GM23338 (cell line): ENCODE measurements at regions not wholly inside any gene's neighbourhood (a gene's known extent, or its start where the extent isn't known, plus 50 kb on each side); places are given as distances from the start of the nearest gene placed in this dataset.

ENCODE experiments used
- ATAC-seq: fragments of 200-7000 bp; cut with Tn5 transposase; 3 replicates; pipeline ENCODE4 v1.9.1; 2020
- DNase-seq: peaks from one replicate; pipeline ENCODE4 v3.0.0-alpha.2; 2015; ENCODE audit warnings: low spot score
- H2AFZ ChIP-seq: fragments of 200-600 bp; sonication (generic); 2 replicates; pipeline ENCODE4 v1.8.0; 2016; ENCODE audit warnings: antibody characterized with exemption, mild to moderate bottlenecking, moderate library complexity
- H3F3A ChIP-seq: fragments of 200-600 bp; sonication (generic); replicated peaks from 2 replicates; pipeline ENCODE4 v1.8.0; 2017; ENCODE audit warnings: antibody characterized with exemption, mixed run types, low read depth
- H3K27ac ChIP-seq: fragments of 200-600 bp; sonication (generic); 2 replicates; pipeline ENCODE4 v1.6.1; 2016; ENCODE audit warnings: low read depth
- H3K27me3 ChIP-seq: fragments of 200-600 bp; sonication (generic); 2 replicates; pipeline ENCODE4 v1.8.0; 2016; ENCODE audit warnings: mild to moderate bottlenecking, mixed run types, moderate library complexity; ENCODE audit not compliant: insufficient read depth
- H3K36me3 ChIP-seq: fragments of 200-600 bp; sonication (generic); 2 replicates; pipeline ENCODE4 v1.8.0; 2016; ENCODE audit warnings: mild to moderate bottlenecking; ENCODE audit not compliant: insufficient read depth
- H3K4me1 ChIP-seq: fragments of 200-600 bp; sonication (generic); 2 replicates; pipeline ENCODE4 v1.8.0; 2016; ENCODE audit warnings: mild to moderate bottlenecking, moderate library complexity; ENCODE audit not compliant: insufficient read depth
- H3K4me2 ChIP-seq: fragments of 200-600 bp; sonication (generic); 2 replicates; pipeline ENCODE4 v1.7.1; 2017; ENCODE audit warnings: mixed run types
- H3K4me3 ChIP-seq: fragments of 200-600 bp; sonication (generic); 2 replicates; pipeline ENCODE4 v1.6.1; 2016; ENCODE audit warnings: mixed run types
- H3K79me2 ChIP-seq: fragments of 200-600 bp; sonication (generic); replicated peaks from 2 replicates; pipeline ENCODE4 v1.8.0; 2017; ENCODE audit warnings: mild to moderate bottlenecking; ENCODE audit not compliant: insufficient read depth
- H3K9me2 ChIP-seq: fragments of 200-600 bp; sonication (generic); 2 replicates; pipeline ENCODE4 v1.8.0; 2017; ENCODE audit not compliant: insufficient read depth
- H4K20me1 ChIP-seq: fragments of 200-600 bp; sonication (generic); replicated peaks from 2 replicates; pipeline ENCODE4 v1.8.0; 2017; ENCODE audit warnings: mild to moderate bottlenecking; ENCODE audit not compliant: insufficient read depth
- H3K27ac Mint-ChIP-seq: 2 replicates; pipeline ENCODE4 v1.8.0; 2020; ENCODE audit warnings: inconsistent platforms, mild to moderate bottlenecking, moderate library complexity, mixed read lengths
- H3K27me3 Mint-ChIP-seq: 3 replicates; pipeline ENCODE4 v1.8.0; 2022; ENCODE audit warnings: low read depth, mild to moderate bottlenecking, moderate library complexity, mixed read lengths, inconsistent platforms; ENCODE audit not compliant: insufficient read depth, poor library complexity
- H3K36me3 Mint-ChIP-seq: 3 replicates; pipeline ENCODE4 v1.8.0; 2021; ENCODE audit warnings: low read depth, mild to moderate bottlenecking, inconsistent platforms, moderate library complexity, mixed read lengths
- H3K4me1 Mint-ChIP-seq: 3 replicates; pipeline ENCODE4 v1.8.0; 2020; ENCODE audit warnings: mild to moderate bottlenecking, inconsistent platforms, mixed read lengths
- H3K4me3 Mint-ChIP-seq: 3 replicates; pipeline ENCODE4 v1.8.0; 2021; ENCODE audit warnings: moderate library complexity, mild to moderate bottlenecking, inconsistent platforms, mixed read lengths
- H3K9me3 Mint-ChIP-seq: 3 replicates; pipeline ENCODE4 v1.8.0; 2020; ENCODE audit warnings: moderate library complexity, mild to moderate bottlenecking, inconsistent platforms, mixed read lengths
- CREB1 ChIP-seq: fragments of 250-450 bp; sonication (Bioruptor Pico); IDR thresholded peaks from 2 replicates; pipeline ENCODE4 v1.5.0; 2020; ENCODE audit warnings: low read depth, mild to moderate bottlenecking, moderate library complexity
- EZH2 ChIP-seq: fragments of 200-600 bp; sonication (generic); IDR thresholded peaks from one replicate; pipeline ENCODE4 v1.8.0; 2017; ENCODE audit warnings: antibody characterized with exemption, mild to moderate bottlenecking, low read depth; ENCODE audit not compliant: unreplicated experiment
- EZH2phosphoT487 ChIP-seq: fragments of 200-600 bp; sonication (generic); IDR thresholded peaks from one replicate; pipeline ENCODE4 v1.8.1; 2018; ENCODE audit warnings: antibody characterized with exemption; ENCODE audit not compliant: unreplicated experiment
- JUNB ChIP-seq: IDR thresholded peaks from one replicate; pipeline ENCODE4 v1.6.1; 2016; ENCODE audit warnings: antibody characterized with exemption; ENCODE audit not compliant: unreplicated experiment
- NANOG ChIP-seq: IDR thresholded peaks from 2 replicates; pipeline ENCODE4 v1.6.1; 2016; ENCODE audit warnings: antibody characterized with exemption, borderline replicate concordance
- POLR2AphosphoS5 ChIP-seq: IDR thresholded peaks from 2 replicates; pipeline ENCODE4 v1.6.1; 2016; ENCODE audit warnings: antibody characterized with exemption, low read depth
- STAT1 ChIP-seq: IDR thresholded peaks from one replicate; pipeline ENCODE4 v1.6.1; 2016; ENCODE audit warnings: antibody characterized with exemption; ENCODE audit not compliant: unreplicated experiment
- ZNF114 ChIP-seq: fragments of 250-450 bp; sonication (Bioruptor Pico); IDR thresholded peaks from 2 replicates; pipeline ENCODE4 v1.5.0; 2020; ENCODE audit warnings: mild to moderate bottlenecking, moderate library complexity
- ZNF331 ChIP-seq: fragments of 250-450 bp; sonication (Bioruptor Pico); IDR thresholded peaks from 2 replicates; pipeline ENCODE4 v1.5.0; 2020; ENCODE audit warnings: low read depth, mild to moderate bottlenecking, moderate library complexity
- TF ChIP-seq, protein P1 (sequence below): IDR thresholded peaks from one replicate; pipeline ENCODE4 v1.6.1; 2018; ENCODE audit warnings: antibody characterized with exemption; ENCODE audit not compliant: unreplicated experiment
- TF ChIP-seq, protein P2 (sequence below): IDR thresholded peaks from 2 replicates; pipeline ENCODE4 v1.6.1; 2016; ENCODE audit warnings: antibody characterized with exemption
- TF ChIP-seq, protein P3 (sequence below): fragments of 250-450 bp; sonication (Bioruptor Pico); IDR thresholded peaks from 2 replicates; pipeline ENCODE4 v1.5.0; 2020; ENCODE audit warnings: mild to moderate bottlenecking, moderate library complexity
- TF ChIP-seq, protein P4 (sequence below), 2 experiments: fragments of 200-600 bp in 1 of 2; sonication (generic) in 1 of 2; conservative IDR thresholded peaks; 2 replicates each; pipeline versions ENCODE4 v1.5.1 to v1.6.1; 2016 to 2017; ENCODE audit warnings: antibody characterized with exemption in 2 of 2, low read depth in 2 of 2, mild to moderate bottlenecking in 2 of 2, moderate library complexity in 1 of 2

DNA sequence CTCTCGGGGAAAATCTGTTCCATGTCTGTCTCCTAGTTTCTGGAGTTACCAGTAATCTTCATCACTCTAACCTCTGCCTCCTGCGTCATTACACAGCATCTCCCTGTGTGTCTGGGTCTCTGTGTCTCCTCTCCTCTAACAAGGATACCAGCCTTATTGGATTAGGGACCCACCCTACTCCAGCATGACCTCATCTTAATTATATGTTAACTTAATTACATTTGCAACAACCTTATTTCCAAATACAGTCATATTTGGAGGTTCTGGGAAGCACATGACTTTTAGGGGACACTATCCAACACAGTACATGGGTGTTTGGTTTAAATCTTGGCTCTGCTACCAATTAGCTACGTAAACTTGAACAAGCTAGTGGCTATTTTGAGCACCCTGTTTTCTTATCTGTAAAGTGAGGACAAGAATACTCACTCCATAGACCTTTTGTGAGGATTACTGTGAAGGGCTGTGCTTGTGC lies 83.9 kb upstream of the SGIP1 start:
- Mint-ChIP-seq H3K27ac (no peak overlapping the region), H3K4me3 (no peak overlapping the region), H3K9me3 (no peaks in the 10 kb centered on the region), H3K27me3 (peaks cover 1% of the 10 kb centered on the region), H3K36me3 (no peaks in the 10 kb centered on the region), H3K4me1 (peaks cover 11% of the 10 kb centered on the region)
- Histone ChIP-seq H4K20me1 (no peaks in the 10 kb centered on the region), H3K36me3 (no peaks in the 10 kb centered on the region), H2AFZ (peak overlapping the region; percentile 67; the same call in 1 of the 2 replicates), H3F3A (no peaks in the 10 kb centered on the region), H3K27me3 (no peaks in the 10 kb centered on the region), H3K4me1 (peaks cover 8% of the 10 kb centered on the region; the same call in 1 of the 2 replicates), H3K4me3 (no peak overlapping the region), H3K9me2 (no peaks in the 10 kb centered on the region), H3K79me2 (no peaks in the 10 kb centered on the region), H3K4me2 (no peak overlapping the region), H3K27ac (no peak overlapping the region)
- TF ChIP-seq, protein P1, sequence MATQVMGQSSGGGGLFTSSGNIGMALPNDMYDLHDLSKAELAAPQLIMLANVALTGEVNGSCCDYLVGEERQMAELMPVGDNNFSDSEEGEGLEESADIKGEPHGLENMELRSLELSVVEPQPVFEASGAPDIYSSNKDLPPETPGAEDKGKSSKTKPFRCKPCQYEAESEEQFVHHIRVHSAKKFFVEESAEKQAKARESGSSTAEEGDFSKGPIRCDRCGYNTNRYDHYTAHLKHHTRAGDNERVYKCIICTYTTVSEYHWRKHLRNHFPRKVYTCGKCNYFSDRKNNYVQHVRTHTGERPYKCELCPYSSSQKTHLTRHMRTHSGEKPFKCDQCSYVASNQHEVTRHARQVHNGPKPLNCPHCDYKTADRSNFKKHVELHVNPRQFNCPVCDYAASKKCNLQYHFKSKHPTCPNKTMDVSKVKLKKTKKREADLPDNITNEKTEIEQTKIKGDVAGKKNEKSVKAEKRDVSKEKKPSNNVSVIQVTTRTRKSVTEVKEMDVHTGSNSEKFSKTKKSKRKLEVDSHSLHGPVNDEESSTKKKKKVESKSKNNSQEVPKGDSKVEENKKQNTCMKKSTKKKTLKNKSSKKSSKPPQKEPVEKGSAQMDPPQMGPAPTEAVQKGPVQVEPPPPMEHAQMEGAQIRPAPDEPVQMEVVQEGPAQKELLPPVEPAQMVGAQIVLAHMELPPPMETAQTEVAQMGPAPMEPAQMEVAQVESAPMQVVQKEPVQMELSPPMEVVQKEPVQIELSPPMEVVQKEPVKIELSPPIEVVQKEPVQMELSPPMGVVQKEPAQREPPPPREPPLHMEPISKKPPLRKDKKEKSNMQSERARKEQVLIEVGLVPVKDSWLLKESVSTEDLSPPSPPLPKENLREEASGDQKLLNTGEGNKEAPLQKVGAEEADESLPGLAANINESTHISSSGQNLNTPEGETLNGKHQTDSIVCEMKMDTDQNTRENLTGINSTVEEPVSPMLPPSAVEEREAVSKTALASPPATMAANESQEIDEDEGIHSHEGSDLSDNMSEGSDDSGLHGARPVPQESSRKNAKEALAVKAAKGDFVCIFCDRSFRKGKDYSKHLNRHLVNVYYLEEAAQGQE, result no peak
- TF ChIP-seq POLR2AphosphoS5 (no peak), ZNF114 (no peak), EZH2 (no peak), CREB1 (CRISPR knock-in tag) (no peak), JUNB (no peak), STAT1 (no peak), EZH2phosphoT487 (no peak), NANOG (no peak), ZNF331 (CRISPR knock-in tag) (no peak)
- TF ChIP-seq, protein P2, sequence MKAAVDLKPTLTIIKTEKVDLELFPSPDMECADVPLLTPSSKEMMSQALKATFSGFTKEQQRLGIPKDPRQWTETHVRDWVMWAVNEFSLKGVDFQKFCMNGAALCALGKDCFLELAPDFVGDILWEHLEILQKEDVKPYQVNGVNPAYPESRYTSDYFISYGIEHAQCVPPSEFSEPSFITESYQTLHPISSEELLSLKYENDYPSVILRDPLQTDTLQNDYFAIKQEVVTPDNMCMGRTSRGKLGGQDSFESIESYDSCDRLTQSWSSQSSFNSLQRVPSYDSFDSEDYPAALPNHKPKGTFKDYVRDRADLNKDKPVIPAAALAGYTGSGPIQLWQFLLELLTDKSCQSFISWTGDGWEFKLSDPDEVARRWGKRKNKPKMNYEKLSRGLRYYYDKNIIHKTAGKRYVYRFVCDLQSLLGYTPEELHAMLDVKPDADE, result no peak
- TF ChIP-seq, protein P3, sequence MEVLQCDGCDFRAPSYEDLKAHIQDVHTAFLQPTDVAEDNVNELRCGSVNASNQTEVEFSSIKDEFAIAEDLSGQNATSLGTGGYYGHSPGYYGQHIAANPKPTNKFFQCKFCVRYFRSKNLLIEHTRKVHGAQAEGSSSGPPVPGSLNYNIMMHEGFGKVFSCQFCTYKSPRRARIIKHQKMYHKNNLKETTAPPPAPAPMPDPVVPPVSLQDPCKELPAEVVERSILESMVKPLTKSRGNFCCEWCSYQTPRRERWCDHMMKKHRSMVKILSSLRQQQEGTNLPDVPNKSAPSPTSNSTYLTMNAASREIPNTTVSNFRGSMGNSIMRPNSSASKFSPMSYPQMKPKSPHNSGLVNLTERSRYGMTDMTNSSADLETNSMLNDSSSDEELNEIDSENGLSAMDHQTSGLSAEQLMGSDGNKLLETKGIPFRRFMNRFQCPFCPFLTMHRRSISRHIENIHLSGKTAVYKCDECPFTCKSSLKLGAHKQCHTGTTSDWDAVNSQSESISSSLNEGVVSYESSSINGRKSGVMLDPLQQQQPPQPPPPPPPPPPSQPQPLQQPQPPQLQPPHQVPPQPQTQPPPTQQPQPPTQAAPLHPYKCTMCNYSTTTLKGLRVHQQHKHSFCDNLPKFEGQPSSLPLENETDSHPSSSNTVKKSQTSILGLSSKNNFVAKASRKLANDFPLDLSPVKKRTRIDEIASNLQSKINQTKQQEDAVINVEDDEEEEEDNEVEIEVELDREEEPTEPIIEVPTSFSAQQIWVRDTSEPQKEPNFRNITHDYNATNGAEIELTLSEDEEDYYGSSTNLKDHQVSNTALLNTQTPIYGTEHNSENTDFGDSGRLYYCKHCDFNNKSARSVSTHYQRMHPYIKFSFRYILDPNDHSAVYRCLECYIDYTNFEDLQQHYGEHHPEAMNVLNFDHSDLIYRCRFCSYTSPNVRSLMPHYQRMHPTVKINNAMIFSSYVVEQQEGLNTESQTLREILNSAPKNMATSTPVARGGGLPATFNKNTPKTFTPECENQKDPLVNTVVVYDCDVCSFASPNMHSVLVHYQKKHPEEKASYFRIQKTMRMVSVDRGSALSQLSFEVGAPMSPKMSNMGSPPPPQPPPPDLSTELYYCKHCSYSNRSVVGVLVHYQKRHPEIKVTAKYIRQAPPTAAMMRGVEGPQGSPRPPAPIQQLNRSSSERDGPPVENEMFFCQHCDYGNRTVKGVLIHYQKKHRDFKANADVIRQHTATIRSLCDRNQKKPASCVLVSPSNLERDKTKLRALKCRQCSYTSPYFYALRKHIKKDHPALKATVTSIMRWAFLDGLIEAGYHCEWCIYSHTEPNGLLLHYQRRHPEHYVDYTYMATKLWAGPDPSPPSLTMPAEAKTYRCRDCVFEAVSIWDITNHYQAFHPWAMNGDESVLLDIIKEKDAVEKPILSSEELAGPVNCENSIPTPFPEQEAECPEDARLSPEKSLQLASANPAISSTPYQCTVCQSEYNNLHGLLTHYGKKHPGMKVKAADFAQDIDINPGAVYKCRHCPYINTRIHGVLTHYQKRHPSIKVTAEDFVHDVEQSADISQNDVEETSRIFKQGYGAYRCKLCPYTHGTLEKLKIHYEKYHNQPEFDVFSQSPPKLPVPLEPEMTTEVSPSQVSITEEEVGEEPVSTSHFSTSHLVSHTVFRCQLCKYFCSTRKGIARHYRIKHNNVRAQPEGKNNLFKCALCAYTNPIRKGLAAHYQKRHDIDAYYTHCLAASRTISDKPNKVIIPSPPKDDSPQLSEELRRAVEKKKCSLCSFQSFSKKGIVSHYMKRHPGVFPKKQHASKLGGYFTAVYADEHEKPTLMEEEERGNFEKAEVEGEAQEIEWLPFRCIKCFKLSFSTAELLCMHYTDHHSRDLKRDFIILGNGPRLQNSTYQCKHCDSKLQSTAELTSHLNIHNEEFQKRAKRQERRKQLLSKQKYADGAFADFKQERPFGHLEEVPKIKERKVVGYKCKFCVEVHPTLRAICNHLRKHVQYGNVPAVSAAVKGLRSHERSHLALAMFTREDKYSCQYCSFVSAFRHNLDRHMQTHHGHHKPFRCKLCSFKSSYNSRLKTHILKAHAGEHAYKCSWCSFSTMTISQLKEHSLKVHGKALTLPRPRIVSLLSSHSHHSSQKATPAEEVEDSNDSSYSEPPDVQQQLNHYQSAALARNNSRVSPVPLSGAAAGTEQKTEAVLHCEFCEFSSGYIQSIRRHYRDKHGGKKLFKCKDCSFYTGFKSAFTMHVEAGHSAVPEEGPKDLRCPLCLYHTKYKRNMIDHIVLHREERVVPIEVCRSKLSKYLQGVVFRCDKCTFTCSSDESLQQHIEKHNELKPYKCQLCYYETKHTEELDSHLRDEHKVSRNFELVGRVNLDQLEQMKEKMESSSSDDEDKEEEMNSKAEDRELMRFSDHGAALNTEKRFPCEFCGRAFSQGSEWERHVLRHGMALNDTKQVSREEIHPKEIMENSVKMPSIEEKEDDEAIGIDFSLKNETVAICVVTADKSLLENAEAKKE, result no peak
- TF ChIP-seq, protein P4, sequence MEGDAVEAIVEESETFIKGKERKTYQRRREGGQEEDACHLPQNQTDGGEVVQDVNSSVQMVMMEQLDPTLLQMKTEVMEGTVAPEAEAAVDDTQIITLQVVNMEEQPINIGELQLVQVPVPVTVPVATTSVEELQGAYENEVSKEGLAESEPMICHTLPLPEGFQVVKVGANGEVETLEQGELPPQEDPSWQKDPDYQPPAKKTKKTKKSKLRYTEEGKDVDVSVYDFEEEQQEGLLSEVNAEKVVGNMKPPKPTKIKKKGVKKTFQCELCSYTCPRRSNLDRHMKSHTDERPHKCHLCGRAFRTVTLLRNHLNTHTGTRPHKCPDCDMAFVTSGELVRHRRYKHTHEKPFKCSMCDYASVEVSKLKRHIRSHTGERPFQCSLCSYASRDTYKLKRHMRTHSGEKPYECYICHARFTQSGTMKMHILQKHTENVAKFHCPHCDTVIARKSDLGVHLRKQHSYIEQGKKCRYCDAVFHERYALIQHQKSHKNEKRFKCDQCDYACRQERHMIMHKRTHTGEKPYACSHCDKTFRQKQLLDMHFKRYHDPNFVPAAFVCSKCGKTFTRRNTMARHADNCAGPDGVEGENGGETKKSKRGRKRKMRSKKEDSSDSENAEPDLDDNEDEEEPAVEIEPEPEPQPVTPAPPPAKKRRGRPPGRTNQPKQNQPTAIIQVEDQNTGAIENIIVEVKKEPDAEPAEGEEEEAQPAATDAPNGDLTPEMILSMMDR (conservative IDR thresholded peaks at IDR 0.05; ENCODE audit: low read depth in 2 of 2), result no peak
- DNase-seq, result no peak
- no peak for ATAC-seq
